ENCODE measurements at regions not wholly inside any gene's neighbourhood (a gene's known extent, or its start where the extent isn't known, plus 50 kb on each side); places are given as distances from the start of the nearest gene placed in this dataset.

DNA sequence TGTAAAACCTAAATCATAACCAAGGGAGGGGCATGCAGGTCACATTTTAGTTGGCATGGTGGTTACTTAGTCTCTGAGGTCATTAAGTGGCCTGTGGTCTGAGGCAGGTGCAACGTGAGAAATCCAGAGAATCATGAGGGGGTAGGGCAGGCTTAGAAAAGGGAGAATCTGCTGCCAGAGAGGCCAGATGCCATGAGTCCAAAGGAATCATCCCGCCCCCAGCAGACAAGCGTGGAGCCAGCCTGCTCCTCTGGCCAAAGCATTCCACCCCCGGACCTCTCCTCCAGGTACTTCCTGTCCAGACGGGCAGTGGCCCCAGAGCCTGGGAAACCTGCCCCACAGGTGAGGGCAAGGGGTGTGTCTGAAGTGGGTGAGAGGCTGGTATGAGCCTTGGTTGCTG lies 196.4 kb upstream of the ZNF32 start:
- TF ChIP-seq, protein P1, sequence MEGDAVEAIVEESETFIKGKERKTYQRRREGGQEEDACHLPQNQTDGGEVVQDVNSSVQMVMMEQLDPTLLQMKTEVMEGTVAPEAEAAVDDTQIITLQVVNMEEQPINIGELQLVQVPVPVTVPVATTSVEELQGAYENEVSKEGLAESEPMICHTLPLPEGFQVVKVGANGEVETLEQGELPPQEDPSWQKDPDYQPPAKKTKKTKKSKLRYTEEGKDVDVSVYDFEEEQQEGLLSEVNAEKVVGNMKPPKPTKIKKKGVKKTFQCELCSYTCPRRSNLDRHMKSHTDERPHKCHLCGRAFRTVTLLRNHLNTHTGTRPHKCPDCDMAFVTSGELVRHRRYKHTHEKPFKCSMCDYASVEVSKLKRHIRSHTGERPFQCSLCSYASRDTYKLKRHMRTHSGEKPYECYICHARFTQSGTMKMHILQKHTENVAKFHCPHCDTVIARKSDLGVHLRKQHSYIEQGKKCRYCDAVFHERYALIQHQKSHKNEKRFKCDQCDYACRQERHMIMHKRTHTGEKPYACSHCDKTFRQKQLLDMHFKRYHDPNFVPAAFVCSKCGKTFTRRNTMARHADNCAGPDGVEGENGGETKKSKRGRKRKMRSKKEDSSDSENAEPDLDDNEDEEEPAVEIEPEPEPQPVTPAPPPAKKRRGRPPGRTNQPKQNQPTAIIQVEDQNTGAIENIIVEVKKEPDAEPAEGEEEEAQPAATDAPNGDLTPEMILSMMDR (conservative IDR thresholded peaks at IDR 0.05 in 1 of 2, IDR thresholded peaks at IDR 0.05 in 1 of 2; ENCODE audit: extremely low read depth in 1 of 2, insufficient read depth in 1 of 2, low read depth in 1 of 2, low read length in 2 of 2) = no peak
- TF ChIP-seq EZH2 (IDR thresholded peaks at IDR 0.05; ENCODE audit: borderline replicate concordance, low read length) = no peak
